Effector CD4-positive, alpha-beta T cell (primary cell): ENCODE measurements at regions not wholly inside any gene's neighbourhood (a gene's known extent, or its start where the extent isn't known, plus 50 kb on each side); places are given as distances from the start of the nearest gene placed in this dataset.

Experiments
- DNase-seq: peaks from one replicate; pipeline ENCODE4 v3.0.0-alpha.2; 2020

DNA sequence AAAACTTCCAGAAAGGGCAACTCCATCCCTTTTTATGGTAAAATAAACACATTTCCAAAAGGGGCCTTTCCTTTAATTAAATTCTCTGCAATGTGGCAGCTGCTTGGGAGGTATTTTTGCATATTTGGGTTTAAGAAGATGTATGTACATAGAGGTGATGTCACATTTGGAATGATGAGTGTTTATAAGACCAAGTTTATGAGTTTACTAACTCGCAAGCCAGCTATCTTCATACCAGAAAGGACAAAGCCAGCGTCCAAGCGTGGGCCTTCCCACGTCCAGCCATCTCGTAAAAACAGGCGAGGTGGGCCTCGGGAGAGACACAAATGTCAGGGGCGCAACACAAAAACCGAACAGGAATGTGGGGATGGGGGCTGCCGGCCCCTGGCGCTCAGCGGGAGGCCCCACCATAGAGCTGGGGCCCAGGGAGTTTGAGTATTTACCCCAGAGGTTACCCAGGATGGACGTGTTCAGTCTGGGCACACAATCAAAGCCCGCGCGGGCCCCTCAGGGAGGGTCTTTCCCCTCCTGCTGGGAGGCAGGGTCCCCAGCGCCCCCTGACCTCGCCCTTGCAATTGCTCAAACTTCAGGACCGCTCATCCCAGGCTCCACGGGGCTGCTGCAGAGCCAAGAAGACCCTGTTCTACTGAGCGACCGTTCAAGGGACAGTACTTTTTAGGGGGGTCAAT is 137.3 kb downstream of the TWIST2 start:
- DNase-seq: no peak

DNA sequence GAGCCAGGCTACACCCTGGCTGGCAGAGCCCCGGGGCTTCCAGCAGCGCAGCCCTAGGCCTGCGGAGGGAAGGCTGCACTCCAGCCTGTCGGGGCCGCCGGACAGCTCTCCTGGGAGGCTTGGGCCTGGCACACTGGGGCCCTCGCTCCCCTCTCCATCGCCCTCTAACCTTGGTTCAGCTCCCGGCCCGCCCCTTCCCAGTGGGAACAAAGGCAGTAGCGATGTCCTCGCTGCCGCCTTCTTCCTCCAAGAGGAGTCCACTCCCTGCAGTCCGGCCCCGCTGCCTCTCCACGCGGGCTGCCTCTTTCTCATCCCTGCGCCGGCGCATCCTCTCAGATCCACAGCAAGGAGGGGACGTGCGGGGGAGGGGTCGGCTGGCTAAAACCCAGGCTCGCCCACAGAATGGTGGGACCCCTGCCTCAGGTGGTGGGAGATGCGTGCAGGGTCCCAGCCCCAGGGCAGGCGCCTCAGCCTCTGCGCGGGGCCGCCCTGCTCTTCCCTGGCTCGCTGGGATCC is 138.1 kb downstream of the TWIST2 start:
- no peak for DNase-seq

DNA sequence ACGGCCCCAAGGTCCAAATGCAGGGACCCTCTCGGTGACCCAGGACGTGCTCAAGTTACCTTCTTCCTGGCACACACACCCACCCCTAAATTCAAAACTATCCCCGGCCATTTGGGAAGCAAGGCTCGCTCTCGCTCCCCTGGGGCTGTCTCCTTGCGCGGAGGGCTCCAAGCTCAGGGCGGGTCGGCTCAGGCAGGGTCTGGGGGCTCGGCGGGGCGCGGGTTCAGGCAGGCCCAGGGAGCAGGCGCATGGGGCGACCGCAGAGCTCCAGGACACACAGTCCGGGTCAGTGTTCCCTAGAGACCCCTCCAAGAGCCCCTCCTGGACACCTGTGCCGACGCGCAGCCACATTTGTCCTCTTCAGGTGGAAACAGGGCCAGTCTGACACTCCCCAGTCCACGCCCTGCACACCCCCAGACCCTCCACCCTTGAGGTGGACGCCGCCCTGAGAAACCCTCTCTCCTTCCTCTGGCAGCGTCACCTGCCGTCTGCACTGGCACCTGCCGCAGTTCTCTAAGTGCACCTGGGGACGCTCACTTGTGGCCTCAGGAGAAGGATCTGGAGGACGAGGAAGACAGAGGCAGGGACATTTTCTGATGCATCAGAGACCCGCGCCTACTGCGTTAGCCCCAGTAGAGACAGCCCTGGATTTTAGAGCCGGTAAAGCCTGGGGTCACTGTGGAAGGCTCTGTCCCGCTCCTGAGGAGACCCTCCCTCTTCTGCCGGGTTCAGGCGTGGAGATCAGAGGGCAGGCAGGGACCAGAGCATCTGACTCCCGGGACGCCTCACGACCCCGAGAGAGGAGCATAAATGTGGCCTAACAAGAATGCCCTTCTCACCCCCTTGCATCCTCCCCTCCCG is 138.8 kb downstream of the TWIST2 start:
- no peak for DNase-seq

DNA sequence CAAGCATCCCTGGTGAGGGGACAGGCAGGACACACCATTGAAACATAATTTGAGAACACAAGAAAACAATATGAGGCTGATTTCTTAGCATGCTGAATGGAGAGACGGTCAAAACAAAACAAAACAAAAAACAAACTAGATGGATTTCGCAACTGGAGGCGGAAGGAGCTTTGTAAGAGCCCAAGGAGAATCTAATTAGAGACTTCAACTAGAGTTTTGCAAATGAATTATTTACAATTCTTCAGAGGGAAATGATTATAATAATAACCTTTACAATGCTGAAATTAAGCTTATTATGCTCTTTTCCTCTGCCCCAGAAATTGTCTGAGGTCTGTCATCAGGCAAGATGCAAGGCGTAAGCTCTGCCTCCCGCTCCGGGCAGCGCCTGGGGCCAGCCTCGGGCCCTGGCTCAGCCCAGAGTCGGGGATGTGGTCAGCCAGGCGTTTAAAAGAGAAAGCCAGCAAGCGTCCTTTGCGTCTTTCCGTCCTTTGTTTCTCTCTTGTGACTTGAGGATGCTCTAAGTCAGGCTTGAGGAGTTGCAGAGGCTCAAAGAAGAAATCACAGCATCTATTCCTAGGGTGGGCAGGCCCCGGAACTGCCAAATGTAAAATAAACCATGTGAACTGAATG is 139.6 kb downstream of the TWIST2 start:
- no peak for DNase-seq

DNA sequence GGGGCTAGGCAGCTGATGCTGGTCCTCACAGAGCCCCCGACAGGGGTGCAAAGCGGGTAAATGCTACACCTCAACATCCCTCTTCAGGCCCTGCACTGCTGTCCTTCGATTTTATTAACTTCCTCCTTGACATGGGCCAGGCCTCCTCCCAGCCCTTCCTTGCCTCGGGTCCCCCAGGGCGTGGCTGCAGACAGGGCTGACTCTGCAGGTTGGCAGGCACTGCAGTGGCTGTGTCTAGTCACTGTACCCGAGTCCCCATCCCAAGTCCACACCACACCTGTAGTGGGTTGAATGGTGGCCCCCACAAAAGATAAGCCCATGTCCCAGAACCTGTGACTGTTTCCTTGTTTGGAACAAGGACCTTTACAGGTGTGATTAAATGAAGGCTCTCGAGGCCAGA is 140.2 kb downstream of the TWIST2 start:
- DNase-seq: no peak

DNA sequence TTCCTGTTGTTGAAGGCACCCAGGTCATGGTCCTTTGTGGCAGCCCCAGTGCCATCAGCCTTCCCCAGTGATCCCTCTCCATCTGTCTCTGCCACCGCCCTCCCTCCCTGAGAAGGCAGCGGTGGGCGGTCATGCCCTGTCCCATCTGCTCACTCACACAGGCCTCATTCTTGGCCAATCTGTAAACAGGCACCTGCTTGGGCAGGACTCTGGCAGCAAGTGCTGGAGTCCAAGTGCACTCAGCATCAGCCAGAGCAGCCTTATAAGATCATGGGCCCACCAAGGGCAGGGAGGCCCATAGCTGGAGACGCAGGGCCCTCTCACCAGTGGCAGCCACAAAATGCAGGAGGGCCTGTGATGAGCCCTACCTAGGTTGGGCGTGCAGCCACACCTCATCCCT is 140.9 kb downstream of the TWIST2 start:
- DNase-seq: no peak

DNA sequence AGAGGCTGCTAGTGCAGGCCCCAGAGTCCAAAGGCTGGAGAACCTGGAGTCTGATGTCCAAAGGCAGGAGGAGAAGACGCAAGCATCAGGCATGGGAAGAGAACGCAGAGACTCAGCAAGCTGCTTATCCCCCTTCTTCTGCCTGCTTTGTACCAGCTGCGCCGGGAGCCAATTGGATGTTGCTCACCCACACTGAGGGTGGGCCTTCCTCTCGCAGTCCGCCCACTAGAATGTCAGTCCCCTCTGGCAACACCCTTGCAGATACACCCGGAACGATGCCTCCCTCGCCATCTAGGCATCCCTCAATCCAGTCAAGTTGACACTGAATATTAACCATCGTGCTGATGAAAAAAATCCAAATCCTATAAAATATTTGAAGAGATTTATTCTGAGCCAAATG is 141.6 kb downstream of the TWIST2 start:
- DNase-seq: no peak

DNA sequence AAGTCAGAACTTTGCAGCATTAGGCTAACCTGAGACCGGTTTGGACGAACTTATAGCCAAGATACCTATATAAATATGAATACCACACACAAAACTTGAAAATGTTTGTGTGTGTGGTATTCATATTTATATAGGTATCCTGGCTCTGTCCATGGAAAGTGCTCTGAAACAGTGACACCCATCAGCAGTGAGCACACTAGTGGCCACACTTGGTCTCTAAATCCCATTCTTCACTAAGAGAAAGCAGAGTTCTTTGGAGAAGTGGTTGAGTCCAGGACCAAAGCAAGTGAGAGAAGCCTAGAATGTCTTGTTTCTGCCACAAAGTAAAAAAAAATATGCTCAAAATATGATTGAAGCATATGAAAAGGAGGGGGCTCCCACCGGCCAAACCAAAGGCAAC is 146.5 kb downstream of the TWIST2 start:
- no peak for DNase-seq

DNA sequence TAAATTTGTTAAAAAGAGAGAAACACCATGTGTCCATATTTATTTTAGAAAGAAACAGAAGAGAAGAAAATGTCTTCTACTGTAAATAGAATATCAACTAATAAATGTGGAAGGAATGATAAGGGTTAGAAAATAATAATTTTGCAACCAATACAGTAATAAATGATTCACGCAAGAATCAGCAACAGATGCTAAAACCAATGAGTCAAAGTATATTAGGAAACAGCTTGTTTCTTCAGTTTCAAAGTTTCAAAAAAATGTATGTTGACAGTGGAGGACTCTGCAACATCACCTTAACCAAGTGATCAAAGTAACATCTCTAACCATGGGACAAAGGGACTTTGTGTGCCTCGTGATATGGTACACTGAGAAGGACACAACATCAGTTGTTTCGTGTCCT is 147.0 kb downstream of the TWIST2 start:
- DNase-seq: no peak

DNA sequence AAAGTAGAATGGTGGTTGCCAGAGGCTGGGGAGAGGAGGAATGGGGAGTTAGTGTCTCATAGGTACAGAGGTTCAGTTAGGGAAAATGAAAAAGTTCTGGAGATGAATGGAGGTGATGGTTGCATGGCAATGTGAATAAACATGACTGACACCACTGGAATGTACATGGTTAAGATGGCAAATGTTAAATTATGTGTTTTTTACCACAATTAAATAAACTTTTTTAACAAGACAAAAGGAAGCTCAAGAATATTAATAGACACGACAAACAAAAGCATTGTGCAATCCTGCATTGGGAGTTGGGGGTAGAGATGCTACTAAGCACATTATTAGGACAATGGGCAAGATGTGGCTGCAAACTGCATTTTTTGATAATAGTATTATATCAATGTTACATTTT is 147.7 kb downstream of the TWIST2 start:
- no peak for DNase-seq

DNA sequence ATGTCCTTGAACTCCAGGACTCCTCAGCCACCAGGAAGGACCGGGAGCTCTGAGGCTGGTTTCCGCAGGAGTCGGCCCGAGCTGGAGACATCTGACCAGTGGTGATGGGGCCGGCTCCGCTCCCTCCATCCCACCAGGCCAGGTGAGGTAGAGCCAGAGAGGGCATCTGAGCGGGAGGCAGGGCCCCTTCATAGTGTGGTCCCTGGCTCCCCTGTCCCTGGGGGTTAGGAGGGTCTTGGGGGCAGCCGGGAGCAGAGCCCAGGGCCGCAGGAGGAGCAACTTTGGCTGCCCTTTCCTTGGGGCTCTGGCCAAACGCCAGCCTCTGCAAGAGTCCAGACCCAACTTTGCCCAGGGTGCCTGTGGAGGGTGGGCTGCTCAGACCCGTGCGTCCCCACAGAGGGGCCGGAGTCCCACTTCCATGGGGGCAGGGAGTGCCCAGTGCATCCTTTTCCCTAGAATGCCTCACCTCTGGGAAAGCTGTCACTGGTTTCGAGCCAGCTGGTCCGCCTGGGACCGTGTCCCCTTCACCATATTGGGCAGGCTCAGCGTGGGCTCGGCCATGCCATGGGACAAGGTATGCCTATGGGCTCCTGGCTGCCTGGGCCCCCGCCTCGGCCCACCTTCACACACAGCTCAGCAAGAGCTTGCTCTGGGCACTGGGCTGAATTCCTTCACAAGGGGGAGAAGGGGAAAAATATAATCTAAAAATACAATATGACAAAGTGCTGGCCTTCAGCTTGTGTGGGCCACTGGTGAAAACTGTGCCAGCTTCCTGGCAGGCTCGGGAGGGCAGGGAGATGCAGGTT is 148.6 kb downstream of the TWIST2 start:
- DNase-seq: no peak

DNA sequence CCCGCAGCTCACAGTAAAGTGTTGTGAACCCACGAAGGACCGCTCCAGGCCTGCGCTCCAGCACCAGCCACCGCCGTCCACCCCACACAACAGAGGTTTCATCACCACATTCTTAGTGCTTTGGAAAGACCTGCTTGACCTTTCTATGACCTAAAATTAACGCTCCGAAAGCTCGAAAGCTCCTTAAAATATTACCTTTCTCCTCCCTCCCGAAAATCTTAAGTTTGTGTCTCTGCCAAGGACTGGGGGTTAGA is 149.2 kb downstream of the TWIST2 start:
- no peak for DNase-seq

DNA sequence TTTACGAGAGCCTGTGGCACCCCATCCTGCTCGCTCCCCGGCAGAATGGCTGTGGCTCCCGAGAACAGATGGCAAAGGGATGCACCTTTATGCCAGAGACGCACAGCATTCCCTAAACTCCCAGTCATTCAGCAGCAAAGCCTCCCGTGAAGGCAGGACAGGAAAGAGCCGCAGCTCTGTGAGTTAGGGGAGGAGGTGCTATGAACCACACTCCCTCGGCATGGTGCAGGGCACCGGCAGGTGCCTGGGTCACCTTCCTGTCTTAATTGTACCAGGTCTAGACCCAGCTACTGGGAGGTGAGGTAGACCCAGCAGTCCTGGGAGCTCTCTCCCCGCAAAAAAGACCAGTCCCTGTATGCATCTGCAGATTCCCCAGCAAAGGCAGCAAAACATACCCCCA is 149.8 kb downstream of the TWIST2 start:
- DNase-seq: no peak
